NCI-H2081 (cell line): ENCODE measurements at regions not wholly inside any gene's neighbourhood (a gene's known extent, or its start where the extent isn't known, plus 50 kb on each side); places are given as distances from the start of the nearest gene placed in this dataset.

ENCODE experiments used
- DNase-seq, 2 experiments: peaks; one replicate each; lab custom pipeline; 2025; lab: John Stamatoyannopoulos, UW

DNA sequence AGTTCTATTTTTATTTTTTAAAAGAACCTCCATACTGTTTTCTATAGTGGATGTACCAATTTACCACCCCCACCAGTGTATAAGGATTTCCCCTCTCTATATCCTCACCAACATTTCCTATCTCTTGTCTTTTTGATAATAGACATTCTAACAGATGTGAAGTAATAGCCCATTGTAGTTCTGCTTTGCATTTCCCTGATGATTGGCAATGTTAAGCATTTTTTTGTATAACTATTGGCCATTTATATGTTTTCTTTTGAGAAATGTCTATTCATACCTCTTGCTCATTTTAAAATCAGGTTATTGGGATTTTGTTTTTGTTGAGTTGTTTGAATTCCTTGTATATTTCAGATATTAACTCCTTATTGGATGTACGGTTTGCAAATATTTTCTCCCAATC is 251.1 kb upstream of the HTR2C start:
- no peak for DNase-seq

DNA sequence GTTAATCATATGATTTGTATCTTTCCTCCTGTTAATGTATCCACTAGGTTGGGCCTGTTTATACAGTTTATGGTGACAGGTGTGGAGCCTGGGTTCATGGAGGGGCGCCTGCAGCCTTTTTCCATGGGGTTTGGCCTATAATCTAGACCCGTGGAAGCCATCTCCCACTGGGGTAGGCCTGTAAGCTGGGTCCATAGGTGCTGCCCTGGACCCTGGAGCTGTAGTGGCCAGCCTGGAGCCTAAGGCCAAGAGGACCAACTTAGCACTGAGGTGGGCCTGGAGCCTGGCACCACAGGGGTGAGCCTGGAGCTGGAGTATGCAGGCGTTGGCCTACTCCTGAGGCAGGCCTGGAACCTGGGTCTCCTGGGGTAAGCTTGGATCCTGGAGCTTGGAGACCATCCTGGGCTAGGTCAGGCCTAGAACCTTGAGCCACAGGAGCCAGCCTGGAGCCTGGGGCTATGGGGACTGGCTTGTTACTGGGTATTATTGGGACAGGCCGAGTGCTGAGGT is 249.4 kb upstream of the HTR2C start:
- DNase-seq: no peak

DNA sequence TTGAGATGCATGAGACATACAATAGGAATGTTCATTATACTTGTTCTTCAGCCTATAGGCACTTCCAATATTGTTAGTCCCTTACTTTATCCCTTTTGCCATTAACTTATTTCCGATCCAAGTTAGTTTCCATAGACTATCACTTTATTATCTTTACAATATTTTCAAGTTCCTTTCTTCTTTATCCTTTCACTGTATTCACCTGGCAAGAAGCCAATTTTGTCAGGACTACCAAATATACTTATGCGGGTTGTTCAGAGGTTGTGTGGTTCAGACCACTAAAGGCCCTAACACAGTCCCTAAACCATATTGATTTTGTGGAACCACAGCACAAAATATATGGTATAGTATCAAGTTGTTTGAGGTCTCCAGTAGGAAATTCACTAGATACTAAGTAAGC is 245.0 kb upstream of the HTR2C start:
- DNase-seq: no peak

DNA sequence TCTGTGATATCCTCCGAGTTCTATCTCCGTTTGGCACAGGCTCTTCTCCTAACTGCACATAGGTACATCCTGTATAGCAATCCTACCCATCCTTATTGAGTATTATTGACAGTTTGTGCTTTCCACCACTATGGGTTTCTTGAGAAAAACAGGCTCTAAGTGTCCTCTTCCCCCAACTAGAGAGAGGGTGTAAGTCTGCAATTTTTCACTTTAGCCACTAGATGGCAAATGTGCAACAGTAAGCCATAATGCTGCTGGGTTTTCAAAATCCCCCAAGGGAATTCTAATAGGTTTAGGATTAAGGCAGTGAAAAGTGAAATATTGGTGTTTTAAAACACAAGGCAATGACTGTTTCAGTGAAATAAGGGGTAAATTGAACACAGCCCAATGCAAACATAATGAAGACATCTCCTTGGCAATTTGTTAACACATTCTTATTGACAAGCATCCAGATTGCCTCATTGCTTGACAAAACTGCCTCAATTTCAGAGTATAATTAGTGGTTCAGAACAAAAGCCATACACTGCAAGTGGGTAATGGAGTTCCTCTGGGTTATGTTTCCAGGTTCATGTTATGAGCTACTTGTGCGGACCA is 239.0 kb upstream of the HTR2C start:
- DNase-seq: peak; percentile 31 to 60

DNA sequence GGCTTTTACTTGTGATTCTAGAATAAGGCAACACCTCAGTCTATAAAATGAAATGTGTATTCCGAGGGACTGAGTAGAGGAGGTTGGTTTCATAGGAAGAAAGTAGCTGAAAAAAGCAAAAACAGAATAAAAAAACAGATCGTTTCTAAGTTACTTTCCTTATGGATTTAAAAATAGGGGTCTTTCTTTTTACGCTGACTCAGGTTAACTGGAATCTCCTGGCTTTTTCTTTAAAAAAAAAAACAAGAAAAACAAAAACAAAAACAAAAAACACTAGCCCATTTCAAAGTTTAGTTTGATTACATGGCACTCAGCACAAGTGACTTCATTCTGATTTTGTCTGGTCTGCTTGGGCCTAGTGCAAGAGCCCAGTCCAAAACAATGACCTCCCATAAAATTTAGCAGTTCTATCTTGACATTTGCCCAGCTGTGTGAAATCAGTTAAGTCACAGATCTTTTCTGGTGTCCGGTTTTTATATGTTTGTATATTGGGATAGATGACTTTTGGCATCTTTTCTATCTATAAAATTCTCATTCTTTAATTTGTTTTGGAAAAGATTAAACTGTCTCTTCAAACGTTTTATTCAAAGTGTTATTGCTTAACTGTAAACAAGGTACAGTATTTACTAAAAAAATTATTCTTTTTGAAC is 222.7 kb upstream of the HTR2C start:
- no peak for DNase-seq

DNA sequence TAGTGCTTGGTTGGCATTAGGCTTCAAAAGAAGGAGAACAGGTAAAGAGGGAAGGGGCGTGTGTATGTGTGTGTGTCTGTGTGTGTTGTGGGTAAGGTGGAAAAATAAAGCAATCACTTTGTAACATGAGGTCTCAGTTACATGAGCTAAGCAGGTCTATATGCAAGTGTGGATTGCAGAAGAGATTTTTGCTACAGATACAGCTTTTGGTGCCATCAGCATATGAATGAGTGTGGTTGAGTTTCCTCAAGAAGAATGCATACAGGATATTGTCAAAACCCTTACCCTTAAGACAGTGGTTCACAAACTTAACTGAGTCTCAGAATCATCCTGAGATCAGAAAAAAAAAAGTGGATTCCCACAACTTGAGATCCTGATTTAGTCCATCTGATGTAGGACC is 220.5 kb upstream of the HTR2C start:
- DNase-seq: no peak

DNA sequence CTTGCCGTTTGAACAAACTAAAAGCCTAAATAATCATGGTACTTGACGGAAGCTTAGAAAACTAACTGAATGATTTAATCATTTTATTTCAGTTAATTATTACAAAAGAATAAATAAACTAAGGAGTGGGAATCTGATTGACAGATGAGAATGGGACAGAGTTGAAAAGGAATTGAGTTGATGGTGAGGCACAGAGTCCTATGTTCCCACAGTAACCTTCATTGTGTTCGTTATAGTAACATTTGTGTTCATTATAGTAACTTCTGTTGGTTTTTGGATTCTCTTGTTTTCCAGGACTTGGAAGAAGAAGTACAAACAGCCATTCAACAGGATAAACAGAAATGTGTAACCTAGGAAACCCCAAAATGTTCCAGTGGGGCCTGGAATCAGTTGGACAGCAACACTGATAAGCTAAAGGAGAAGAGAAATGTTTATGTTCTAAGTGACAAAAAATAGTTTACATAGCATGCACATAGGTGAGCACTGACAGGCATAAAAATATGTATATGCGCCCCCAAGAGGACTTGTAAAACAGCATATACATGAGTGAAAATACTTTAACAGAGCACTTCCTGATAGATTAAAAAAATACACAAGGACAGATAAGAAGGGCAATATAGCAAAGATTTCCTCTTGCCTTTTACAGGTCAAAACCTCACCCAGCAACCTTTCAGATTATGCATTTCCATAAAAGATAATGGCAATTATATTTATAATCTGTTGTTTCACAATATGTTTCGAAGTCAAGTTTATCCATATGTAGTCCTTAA is 218.6 kb upstream of the HTR2C start:
- no peak for DNase-seq

DNA sequence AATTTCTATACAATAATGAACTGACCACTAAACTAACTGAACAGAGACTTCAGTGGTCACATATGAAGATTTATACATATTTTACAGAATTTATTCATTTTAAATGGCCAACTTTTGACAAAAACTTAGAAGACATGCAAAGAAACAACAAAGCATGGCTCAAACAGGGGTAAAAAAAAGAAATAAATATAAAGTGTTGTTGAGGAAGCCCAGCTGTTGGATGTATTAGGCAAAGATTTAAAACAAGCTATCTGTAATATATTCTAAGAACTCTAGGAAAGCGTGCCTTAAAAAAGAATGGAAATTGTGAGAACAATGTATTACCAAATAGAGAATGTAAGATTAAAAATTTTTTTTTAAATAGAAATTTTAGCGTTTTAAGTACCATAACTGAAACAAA is 210.9 kb upstream of the HTR2C start:
- no peak for DNase-seq

DNA sequence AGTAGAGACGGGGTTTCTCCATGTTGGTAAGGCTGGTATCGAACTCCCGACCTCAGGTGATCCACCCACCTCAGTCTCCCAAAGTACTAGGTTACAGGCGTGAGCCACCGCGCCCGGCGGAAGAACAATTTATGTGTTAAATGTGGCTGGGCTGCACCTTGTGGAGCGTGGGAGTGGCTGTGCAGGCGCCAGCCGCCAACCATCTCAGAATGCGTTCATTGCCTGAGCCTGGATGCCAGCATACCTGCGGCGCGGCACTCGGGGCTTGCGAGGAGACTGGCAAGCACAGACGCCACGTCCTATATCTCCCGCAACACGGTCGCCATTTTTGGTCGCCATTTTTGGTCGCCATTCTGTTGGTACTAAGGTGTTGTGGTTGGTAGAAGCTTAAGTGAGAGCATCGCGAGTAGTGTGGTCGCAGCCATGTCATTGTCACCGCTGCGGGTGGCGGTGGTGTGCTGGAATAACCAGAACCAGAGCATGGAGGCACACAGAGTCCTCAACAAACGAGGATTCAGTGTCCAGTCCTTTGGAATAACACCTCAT is 193.6 kb upstream of the HTR2C start:
- no peak for DNase-seq
